Body of pancreas (tissue), 4 donors: ENCODE measurements at regions not wholly inside any gene's neighbourhood (a gene's known extent, or its start where the extent isn't known, plus 50 kb on each side); places are given as distances from the start of the nearest gene placed in this dataset.

Experiments
- CTCF ChIP-seq, 7 experiments: fragments of 450-650 bp in 4 of 7; fragments of 200-600 bp in 3 of 7; sonication (generic) in 3 of 7; IDR thresholded peaks; one replicate each; pipeline ENCODE4 v1.5.1; 2016 to 2019; ENCODE audit warnings: antibody characterized with exemption in 7 of 7
- POLR2A ChIP-seq, 3 donors: fragments of 450-650 bp; IDR thresholded peaks; one replicate each; pipeline ENCODE4 v1.6.1; 2016; ENCODE audit warnings: antibody characterized with exemption in 3 of 3, mild to moderate bottlenecking in 2 of 3

- TF ChIP-seq CTCF (IDR thresholded peaks at IDR 0.05) (no peak), POLR2A (IDR thresholded peaks at IDR 0.05) (no peak)
Measured at GRCh38 chr9:116067566-116067965, 86.0 kb upstream of the PAPPA start.
